Karpas-422 (cell line): ENCODE measurements at regions not wholly inside any gene's neighbourhood (a gene's known extent, or its start where the extent isn't known, plus 50 kb on each side); places are given as distances from the start of the nearest gene placed in this dataset.

Experiments
- DNase-seq: peaks from one replicate; pipeline ENCODE4 v3.0.0-alpha.2; 2015
- H2AFZ ChIP-seq: fragments of 200-600 bp; sonication (generic); 2 replicates; pipeline ENCODE4 v1.6.1; 2014; ENCODE audit warnings: antibody characterized with exemption, low read length, mixed read lengths
- H3K27ac ChIP-seq: fragments of 200-600 bp; sonication (generic); 2 replicates; pipeline ENCODE4 v1.5.1; 2014; ENCODE audit warnings: mild to moderate bottlenecking, low read length, moderate library complexity
- H3K27me3 ChIP-seq: fragments of 200-600 bp; sonication (generic); 2 replicates; pipeline ENCODE4 v1.6.1; 2014; ENCODE audit warnings: low read length, mixed read lengths
- H3K36me3 ChIP-seq: fragments of 200-600 bp; sonication (generic); 2 replicates; pipeline ENCODE4 v1.6.1; 2014; ENCODE audit warnings: low read length, mixed read lengths; ENCODE audit not compliant: insufficient read depth
- H3K4me1 ChIP-seq: fragments of 200-600 bp; sonication (generic); 2 replicates; pipeline ENCODE4 v1.6.1; 2014; ENCODE audit warnings: mild to moderate bottlenecking, low read length, mixed read lengths
- H3K4me2 ChIP-seq: fragments of 200-600 bp; sonication (generic); 2 replicates; pipeline ENCODE4 v1.6.1; 2014; ENCODE audit warnings: low read length, low read depth, mild to moderate bottlenecking; ENCODE audit not compliant: poor library complexity, severe bottlenecking
- H3K4me3 ChIP-seq: fragments of 200-600 bp; sonication (generic); 2 replicates; pipeline ENCODE4 v1.5.1; 2014; ENCODE audit warnings: mild to moderate bottlenecking, antibody characterized with exemption, low read length, mixed read lengths
- H3K79me2 ChIP-seq: fragments of 200-600 bp; sonication (generic); 2 replicates; pipeline ENCODE4 v1.6.1; 2014; ENCODE audit warnings: mild to moderate bottlenecking, low read length, mixed read lengths
- H3K9ac ChIP-seq: fragments of 200-600 bp; sonication (generic); 2 replicates; pipeline ENCODE4 v1.6.0; 2014; ENCODE audit warnings: low read length
- H3K9me2 ChIP-seq: fragments of 200-600 bp; sonication (generic), shearing (Covaris generic); replicated peaks from 2 replicates; pipeline ENCODE4 v1.6.0; 2014; ENCODE audit warnings: mild to moderate bottlenecking, low read length, moderate library complexity; ENCODE audit not compliant: insufficient read depth
- H3K9me3 ChIP-seq: fragments of 300-700, 200-600 bp; sonication (generic); 2 replicates; pipeline ENCODE4 v1.6.1; 2014; ENCODE audit warnings: low read length, mixed read lengths
- H4K20me1 ChIP-seq: fragments of 200-600 bp; sonication (generic); 2 replicates; pipeline ENCODE4 v1.6.1; 2014; ENCODE audit warnings: mild to moderate bottlenecking, antibody characterized with exemption, low read length, low read depth; ENCODE audit not compliant: insufficient read depth

- no peaks in the 10 kb centered on the region for H3K27me3 ChIP-seq
- H4K20me1 ChIP-seq = no peaks in the 10 kb centered on the region
- no peak overlapping the region for H3K4me3 ChIP-seq
- H3K36me3 ChIP-seq = no peaks in the 10 kb centered on the region
- DNase-seq = no peak
- no peak overlapping the region for H3K4me2 ChIP-seq
- no peaks in the 10 kb centered on the region for H3K79me2 ChIP-seq
- H3K27ac ChIP-seq = no peak overlapping the region
- H3K9ac ChIP-seq = no peak overlapping the region
- H3K9me3 ChIP-seq = no peaks in the 10 kb centered on the region
- no peaks in the 10 kb centered on the region for H3K9me2 ChIP-seq
- no peaks in the 10 kb centered on the region for H3K4me1 ChIP-seq
- H2AFZ ChIP-seq = no peak overlapping the region
Measured at GRCh38 chr12:5348057-5348456, 83.9 kb upstream of the NTF3 start.

DNA sequence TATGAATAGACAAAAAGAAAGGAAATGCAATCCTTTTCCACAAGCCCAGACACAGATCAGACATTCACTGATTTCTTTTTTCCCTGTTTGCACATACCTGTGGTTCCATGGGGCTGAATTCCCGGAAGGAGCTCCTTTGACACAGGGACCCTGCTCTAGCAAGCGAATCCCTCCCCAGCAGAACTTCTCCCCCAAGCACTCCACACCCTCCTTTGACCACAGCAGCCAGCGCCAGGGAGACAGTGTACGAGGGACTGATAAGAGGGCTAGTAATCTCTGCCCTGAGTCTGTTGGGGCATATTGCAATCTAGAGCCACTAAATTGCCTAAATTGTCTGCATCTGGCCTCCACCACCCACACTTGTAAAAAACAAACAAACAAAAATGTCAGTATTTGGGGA is 83.4 kb upstream of the NTF3 start:
- H3K4me3 ChIP-seq = no peak overlapping the region
- no peaks in the 10 kb centered on the region for H3K36me3 ChIP-seq
- H4K20me1 ChIP-seq = no peaks in the 10 kb centered on the region
- H3K27ac ChIP-seq = no peak overlapping the region
- no peak for DNase-seq
- H3K27me3 ChIP-seq = no peaks in the 10 kb centered on the region
- H3K9me3 ChIP-seq = no peaks in the 10 kb centered on the region
- H2AFZ ChIP-seq = no peak overlapping the region
- H3K79me2 ChIP-seq = no peaks in the 10 kb centered on the region
- no peak overlapping the region for H3K9ac ChIP-seq
- H3K9me2 ChIP-seq = no peaks in the 10 kb centered on the region
- no peak overlapping the region for H3K4me2 ChIP-seq
- no peaks in the 10 kb centered on the region for H3K4me1 ChIP-seq

- H4K20me1 ChIP-seq = no peaks in the 10 kb centered on the region
- H3K79me2 ChIP-seq = no peaks in the 10 kb centered on the region
- H3K9ac ChIP-seq = no peak overlapping the region
- H3K4me1 ChIP-seq = no peaks in the 10 kb centered on the region
- no peak for DNase-seq
- H3K36me3 ChIP-seq = no peaks in the 10 kb centered on the region
- H3K4me3 ChIP-seq = no peak overlapping the region
- no peak overlapping the region for H3K27ac ChIP-seq
- no peak overlapping the region for H3K4me2 ChIP-seq
- no peaks in the 10 kb centered on the region for H3K9me2 ChIP-seq
- H3K27me3 ChIP-seq = no peaks in the 10 kb centered on the region
- H2AFZ ChIP-seq = no peak overlapping the region
- no peaks in the 10 kb centered on the region for H3K9me3 ChIP-seq
Measured at GRCh38 chr12:5364036-5364770, 67.7 kb upstream of the NTF3 start.

- H3K27ac ChIP-seq = no peak overlapping the region
- H3K9me3 ChIP-seq = no peaks in the 10 kb centered on the region
- no peaks in the 10 kb centered on the region for H3K4me1 ChIP-seq
- H3K79me2 ChIP-seq = no peaks in the 10 kb centered on the region
- H3K9me2 ChIP-seq = no peaks in the 10 kb centered on the region
- no peak overlapping the region for H2AFZ ChIP-seq
- H3K4me3 ChIP-seq = no peak overlapping the region
- no peak for DNase-seq
- H3K27me3 ChIP-seq = no peaks in the 10 kb centered on the region
- no peak overlapping the region for H3K4me2 ChIP-seq
- no peaks in the 10 kb centered on the region for H3K36me3 ChIP-seq
- no peaks in the 10 kb centered on the region for H4K20me1 ChIP-seq
- no peak overlapping the region for H3K9ac ChIP-seq
Measured at GRCh38 chr12:5369298-5369697, 62.6 kb upstream of the NTF3 start.

DNA sequence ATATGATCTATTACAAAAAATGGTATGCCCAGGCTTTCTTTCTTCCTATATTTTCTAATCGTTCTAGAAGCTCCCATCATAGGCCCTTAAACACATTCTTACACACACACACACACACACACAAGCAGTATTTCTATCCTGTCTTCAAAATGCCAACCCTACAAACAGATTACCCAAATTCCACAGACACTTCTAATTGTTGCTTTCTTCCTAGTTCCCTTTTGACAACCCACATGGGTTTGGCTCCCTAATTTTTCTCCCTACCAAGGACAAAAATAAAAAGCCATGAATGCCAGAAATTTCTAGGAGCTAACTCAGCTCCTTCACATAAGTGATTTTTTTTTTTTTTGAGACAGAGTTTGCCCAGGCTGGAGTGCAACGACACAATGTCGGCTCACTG is 60.3 kb upstream of the NTF3 start:
- no peak overlapping the region for H3K27ac ChIP-seq

GRCh38 chr12:5374713-5375112 is 57.2 kb upstream of the NTF3 start:
- Histone ChIP-seq H3K36me3 (no peaks in the 10 kb centered on the region), H3K9me3 (no peaks in the 10 kb centered on the region), H3K9me2 (no peaks in the 10 kb centered on the region), H4K20me1 (no peaks in the 10 kb centered on the region), H3K4me3 (no peak overlapping the region), H2AFZ (no peak overlapping the region), H3K27me3 (no peaks in the 10 kb centered on the region), H3K9ac (no peak overlapping the region), H3K27ac (no peak overlapping the region), H3K79me2 (no peaks in the 10 kb centered on the region), H3K4me1 (no peaks in the 10 kb centered on the region), H3K4me2 (no peak overlapping the region)
- no peak for DNase-seq

More for the DNA sequence above, 60.3 kb upstream of the NTF3 start:
- Histone ChIP-seq H3K27me3 (no peaks in the 10 kb centered on the region), H3K79me2 (no peaks in the 10 kb centered on the region), H4K20me1 (no peaks in the 10 kb centered on the region), H3K36me3 (no peaks in the 10 kb centered on the region), H3K4me3 (no peak overlapping the region), H3K4me1 (no peaks in the 10 kb centered on the region), H3K9me3 (no peaks in the 10 kb centered on the region), H3K4me2 (no peak overlapping the region), H2AFZ (no peak overlapping the region), H3K9ac (no peak overlapping the region), H3K9me2 (no peaks in the 10 kb centered on the region)
- no peak for DNase-seq

DNA sequence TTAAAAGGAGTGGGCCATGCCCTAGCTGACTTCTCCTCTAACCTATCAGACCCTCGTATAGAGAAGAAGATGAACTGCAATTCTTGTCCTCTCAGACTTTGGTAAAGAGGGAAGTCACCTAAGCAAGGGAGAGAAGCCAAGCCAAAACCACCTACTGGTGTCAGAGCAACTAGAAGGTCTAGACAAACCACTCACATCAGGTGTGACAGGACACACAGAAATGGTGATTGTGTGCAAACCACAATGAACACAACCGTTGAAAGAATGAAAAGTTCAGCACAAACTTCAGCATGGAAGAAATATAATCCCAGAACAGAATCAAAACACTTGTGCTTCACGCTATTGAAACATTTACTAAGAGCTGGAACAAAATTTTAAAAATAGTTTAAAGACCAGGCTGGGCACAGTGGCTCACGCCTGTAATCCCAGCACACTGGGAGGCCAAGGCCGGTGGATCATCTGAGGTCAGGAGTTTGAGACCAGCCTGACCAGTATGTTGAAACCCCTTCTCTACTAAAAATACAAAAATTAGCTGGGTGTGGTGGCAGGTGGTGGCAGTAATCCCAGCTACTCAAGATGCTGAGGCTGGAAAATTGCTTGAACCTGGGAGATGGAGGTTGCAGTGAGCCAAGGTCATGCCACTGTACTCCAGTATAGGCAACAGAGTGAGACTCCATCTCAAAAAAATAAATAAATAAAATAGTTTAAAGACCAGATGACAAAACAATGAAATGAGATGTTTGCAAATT is 56.2 kb upstream of the NTF3 start:
- no peaks in the 10 kb centered on the region for H4K20me1 ChIP-seq
- no peak overlapping the region for H2AFZ ChIP-seq
- no peaks in the 10 kb centered on the region for H3K79me2 ChIP-seq
- no peak overlapping the region for H3K4me3 ChIP-seq
- no peaks in the 10 kb centered on the region for H3K36me3 ChIP-seq
- no peak overlapping the region for H3K27ac ChIP-seq
- no peaks in the 10 kb centered on the region for H3K9me3 ChIP-seq
- no peaks in the 10 kb centered on the region for H3K9me2 ChIP-seq
- no peaks in the 10 kb centered on the region for H3K27me3 ChIP-seq
- H3K4me2 ChIP-seq = no peak overlapping the region
- DNase-seq = no peak
- no peak overlapping the region for H3K9ac ChIP-seq
- no peaks in the 10 kb centered on the region for H3K4me1 ChIP-seq

- Histone ChIP-seq H2AFZ (no peak overlapping the region), H3K9me2 (no peaks in the 10 kb centered on the region), H3K36me3 (no peaks in the 10 kb centered on the region), H3K4me1 (no peaks in the 10 kb centered on the region), H4K20me1 (no peaks in the 10 kb centered on the region), H3K4me3 (no peak overlapping the region), H3K79me2 (no peaks in the 10 kb centered on the region), H3K27me3 (no peaks in the 10 kb centered on the region), H3K9me3 (no peaks in the 10 kb centered on the region), H3K4me2 (no peak overlapping the region), H3K9ac (no peak overlapping the region), H3K27ac (no peak overlapping the region)
- DNase-seq = no peak
Measured at GRCh38 chr12:5376591-5377207, 55.2 kb upstream of the NTF3 start.
